PC-9 (cell line): ENCODE measurements at regions not wholly inside any gene's neighbourhood (a gene's known extent, or its start where the extent isn't known, plus 50 kb on each side); places are given as distances from the start of the nearest gene placed in this dataset.

Experiments
- BruUV-seq: library from RNA; stranded (reverse); fragments of 400-500 nt; replicated peaks from 2 replicates; lab custom pipeline; 2021; lab: Mats Ljungman, UMichigan
- CTCF ChIA-PET: fragments of 300-600 bp; sonication (Branson Sonifier 250); formaldehyde crosslinking; loops from one replicate; lab custom pipeline; 2022; ENCODE audit warnings: antibody characterized with exemption; lab: Charles Lee
- POLR2A ChIA-PET: fragments of 300-600 bp; sonication (Branson Sonifier 250); formaldehyde crosslinking; loops from one replicate; lab custom pipeline; 2022; ENCODE audit warnings: antibody characterized with exemption; ENCODE audit not compliant: unreplicated experiment; lab: Charles Lee
- DNase-seq, 2 experiments: peaks; one replicate each; pipeline versions ENCODE4 v3.0.0 to v3.0.0-alpha.2; 2015 to 2022; ENCODE audit warnings: mixed read lengths in 1 of 2
- H2AFZ ChIP-seq: fragments of 200-600 bp; sonication (generic); 2 replicates; pipeline ENCODE4 v1.8.1; 2017; ENCODE audit warnings: antibody characterized with exemption
- H3F3A ChIP-seq: fragments of 200-600 bp; sonication (generic); 2 replicates; pipeline ENCODE4 v1.8.1; 2017; ENCODE audit warnings: antibody characterized with exemption, mild to moderate bottlenecking, low read depth; ENCODE audit not compliant: insufficient read depth
- H3K27ac ChIP-seq: fragments of 200-600 bp; sonication (generic); 2 replicates; pipeline ENCODE4 v1.6.1; 2016; ENCODE audit warnings: mixed run types
- H3K27me3 ChIP-seq: fragments of 200-600 bp; sonication (generic); 2 replicates; pipeline ENCODE4 v1.6.1; 2016; ENCODE audit warnings: low read depth, mixed run types; ENCODE audit not compliant: insufficient read depth
- H3K36me3 ChIP-seq: fragments of 200-600 bp; sonication (generic); 2 replicates; pipeline ENCODE4 v1.6.1; 2016; ENCODE audit warnings: low read depth, mixed run types
- H3K4me1 ChIP-seq: fragments of 200-600 bp; sonication (generic); replicated peaks from 2 replicates; pipeline ENCODE4 v1.6.1; 2016; ENCODE audit warnings: mixed run types; ENCODE audit not compliant: insufficient read depth
- H3K4me2 ChIP-seq: fragments of 200-600 bp; sonication (generic); 2 replicates; pipeline ENCODE4 v1.6.1; 2017; ENCODE audit warnings: mixed run types
- H3K4me3 ChIP-seq: fragments of 200-600 bp; sonication (generic); 2 replicates; pipeline ENCODE4 v1.6.1; 2016; ENCODE audit warnings: mixed run types
- H3K79me2 ChIP-seq: fragments of 200-600 bp; sonication (generic); 2 replicates; pipeline ENCODE4 v1.6.1; 2017; ENCODE audit warnings: low read depth, mixed run types
- H3K9me2 ChIP-seq: fragments of 200-600 bp; sonication (generic); 2 replicates; pipeline ENCODE4 v1.8.1; 2017; ENCODE audit warnings: mild to moderate bottlenecking; ENCODE audit not compliant: insufficient read depth
- H3K9me3 ChIP-seq: fragments of 200-600 bp; sonication (generic); 2 replicates; pipeline ENCODE4 v1.8.1; 2016; ENCODE audit warnings: low read depth; ENCODE audit not compliant: insufficient read depth
- H4K20me1 ChIP-seq: fragments of 200-600 bp; sonication (generic); 2 replicates; pipeline ENCODE4 v1.8.1; 2017; ENCODE audit not compliant: insufficient read depth
- EZH2 ChIP-seq: fragments of 200-600 bp; sonication (generic); IDR thresholded peaks from 2 replicates; pipeline ENCODE4 v1.8.0; 2017; ENCODE audit warnings: antibody characterized with exemption, low read depth
- intact Hi-C: fragments of 100-400 bp; cut with micrococcal nuclease; formaldehyde crosslinking; loops from one replicate; pipeline ENCODE4 v1.10.0; 2022; ENCODE audit not compliant: unreplicated experiment
- TF ChIP-seq, protein P1 (sequence below): fragments of 200-600 bp; sonication (generic); conservative IDR thresholded peaks from 2 replicates; pipeline ENCODE4 v1.6.1; 2017; ENCODE audit warnings: mixed run types, antibody characterized with exemption, mild to moderate bottlenecking, moderate library complexity

DNA sequence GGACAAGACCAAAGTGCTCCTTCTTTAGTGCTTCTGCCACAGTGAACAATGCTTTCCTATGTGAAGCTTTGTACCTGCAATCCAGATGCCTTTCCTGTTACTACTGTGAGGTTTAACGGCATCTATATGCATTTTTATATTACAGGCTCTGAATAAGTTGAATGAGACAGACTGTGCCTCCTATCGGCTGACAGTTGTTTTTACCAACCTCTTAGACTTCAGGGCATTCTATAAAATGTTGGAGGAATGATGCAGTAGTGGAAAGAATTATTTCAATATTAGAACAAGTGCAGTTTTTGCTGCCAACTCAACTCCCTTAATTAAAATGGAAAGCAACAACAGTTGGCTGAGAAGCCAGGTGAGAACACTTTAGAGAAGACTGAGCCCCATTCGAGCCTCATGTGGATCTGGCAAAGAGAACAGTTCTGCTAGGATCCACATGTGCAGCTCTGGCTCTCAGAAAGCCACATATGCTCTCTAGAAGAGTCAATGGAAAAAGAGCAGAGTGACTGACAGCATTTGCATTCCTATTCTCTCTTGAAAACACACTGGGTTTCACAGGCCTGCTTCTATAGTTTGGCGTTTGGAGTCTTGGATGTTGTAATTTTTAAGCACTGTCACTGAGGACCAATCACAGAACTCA is 147.5 kb downstream of the LURAP1L start:
- ChIA-PET CTCF (no interaction called here), POLR2A (no interaction called here)
- Histone ChIP-seq H3K9me3 (no peaks in the 10 kb centered on the region), H3K36me3 (no peaks in the 10 kb centered on the region), H3K4me2 (no peak overlapping the region), H3K27ac (no peak overlapping the region), H3F3A (no peaks in the 10 kb centered on the region), H3K4me3 (no peak overlapping the region), H3K9me2 (no peaks in the 10 kb centered on the region), H2AFZ (no peak overlapping the region), H4K20me1 (no peaks in the 10 kb centered on the region), H3K4me1 (no peaks in the 10 kb centered on the region), H3K79me2 (no peaks in the 10 kb centered on the region), H3K27me3 (no peaks in the 10 kb centered on the region)
- intact Hi-C loops, result no loop called here
- no peak for DNase-seq
- TF ChIP-seq, protein P1, sequence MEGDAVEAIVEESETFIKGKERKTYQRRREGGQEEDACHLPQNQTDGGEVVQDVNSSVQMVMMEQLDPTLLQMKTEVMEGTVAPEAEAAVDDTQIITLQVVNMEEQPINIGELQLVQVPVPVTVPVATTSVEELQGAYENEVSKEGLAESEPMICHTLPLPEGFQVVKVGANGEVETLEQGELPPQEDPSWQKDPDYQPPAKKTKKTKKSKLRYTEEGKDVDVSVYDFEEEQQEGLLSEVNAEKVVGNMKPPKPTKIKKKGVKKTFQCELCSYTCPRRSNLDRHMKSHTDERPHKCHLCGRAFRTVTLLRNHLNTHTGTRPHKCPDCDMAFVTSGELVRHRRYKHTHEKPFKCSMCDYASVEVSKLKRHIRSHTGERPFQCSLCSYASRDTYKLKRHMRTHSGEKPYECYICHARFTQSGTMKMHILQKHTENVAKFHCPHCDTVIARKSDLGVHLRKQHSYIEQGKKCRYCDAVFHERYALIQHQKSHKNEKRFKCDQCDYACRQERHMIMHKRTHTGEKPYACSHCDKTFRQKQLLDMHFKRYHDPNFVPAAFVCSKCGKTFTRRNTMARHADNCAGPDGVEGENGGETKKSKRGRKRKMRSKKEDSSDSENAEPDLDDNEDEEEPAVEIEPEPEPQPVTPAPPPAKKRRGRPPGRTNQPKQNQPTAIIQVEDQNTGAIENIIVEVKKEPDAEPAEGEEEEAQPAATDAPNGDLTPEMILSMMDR, result no peak
- no peak for TF ChIP-seq EZH2
- no TSS peak for BruUV-seq

DNA sequence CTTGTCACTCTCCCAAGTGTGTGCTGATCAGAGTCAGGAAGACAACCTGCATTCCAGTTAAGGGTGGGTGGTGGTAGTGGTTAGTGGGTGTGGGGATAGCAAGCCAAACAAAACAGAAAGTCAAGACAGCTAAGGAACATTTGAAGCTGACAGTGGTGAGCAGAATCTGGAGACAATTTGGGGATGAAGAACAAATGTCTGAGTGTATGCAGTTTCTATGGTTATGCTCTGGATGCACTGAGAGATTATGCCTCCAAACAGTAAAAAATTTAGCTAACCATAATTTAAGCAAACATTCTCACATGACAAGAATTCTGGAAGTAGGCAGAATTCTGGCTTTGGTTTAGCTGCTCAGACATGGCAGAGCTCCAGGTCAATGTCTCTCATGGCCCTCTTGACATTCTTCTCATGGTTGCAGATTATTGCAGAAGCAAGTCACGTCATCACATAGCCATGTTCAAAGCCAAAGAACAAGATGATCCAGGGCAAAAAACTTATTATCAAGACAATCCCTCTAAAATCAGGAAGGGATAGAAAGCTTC is 148.7 kb downstream of the LURAP1L start:
- H3K9me2 ChIP-seq, result no peaks in the 10 kb centered on the region
- H3F3A ChIP-seq, result no peaks in the 10 kb centered on the region
- no peaks in the 10 kb centered on the region for H3K36me3 ChIP-seq
- DNase-seq, result no peak
- intact Hi-C loops, result no loop called here
- H3K4me3 ChIP-seq, result no peak overlapping the region
- ChIA-PET POLR2A (no interaction called here), CTCF (interaction anchor here (0.6 kb wide), 1 partner anchor 165 kb away, joined by 3 read pairs; no protein-coding TSS in a partner anchor)
- H3K79me2 ChIP-seq, result no peaks in the 10 kb centered on the region
- H3K9me3 ChIP-seq, result no peaks in the 10 kb centered on the region
- no peaks in the 10 kb centered on the region for H3K27me3 ChIP-seq
- no peaks in the 10 kb centered on the region for H3K4me1 ChIP-seq
- H2AFZ ChIP-seq, result no peak overlapping the region
- H4K20me1 ChIP-seq, result no peaks in the 10 kb centered on the region
- TF ChIP-seq EZH2, result no peak
- TF ChIP-seq, protein P1, result no peak
- no peak overlapping the region for H3K27ac ChIP-seq
- H3K4me2 ChIP-seq, result no peak overlapping the region
- no TSS peak for BruUV-seq

DNA sequence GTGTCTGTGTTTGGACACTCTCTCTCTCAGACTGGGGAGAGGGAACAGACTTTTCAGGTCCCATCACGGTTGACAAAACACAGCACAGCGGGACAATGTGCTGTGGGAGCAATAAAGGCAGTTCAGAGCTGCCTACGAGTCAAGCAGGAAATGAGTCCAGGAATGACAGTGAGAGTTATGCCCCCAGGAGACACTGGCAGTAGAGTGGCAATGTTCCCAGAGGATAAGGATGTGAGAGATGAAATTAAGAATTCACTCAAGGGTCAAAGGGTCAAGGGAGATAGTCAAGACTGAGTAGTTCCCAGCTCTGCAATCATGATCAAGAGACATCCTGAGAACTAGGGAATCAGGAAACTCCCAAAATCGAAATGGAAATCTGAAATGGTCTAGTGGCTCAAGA is 156.1 kb downstream of the LURAP1L start:
- H3K27ac ChIP-seq, result no peak overlapping the region

More for the DNA sequence above, 156.1 kb downstream of the LURAP1L start:
- Histone ChIP-seq H4K20me1 (no peaks in the 10 kb centered on the region), H3K36me3 (no peaks in the 10 kb centered on the region), H3K79me2 (no peaks in the 10 kb centered on the region), H3K4me2 (no peak overlapping the region), H2AFZ (no peak overlapping the region), H3F3A (no peaks in the 10 kb centered on the region), H3K9me2 (no peaks in the 10 kb centered on the region), H3K27me3 (no peaks in the 10 kb centered on the region), H3K4me3 (no peak overlapping the region), H3K9me3 (no peaks in the 10 kb centered on the region; the same call in 1 of the 2 replicates), H3K4me1 (peaks cover 6% of the 10 kb centered on the region; the same call in 1 of the 2 replicates)
- CTCF ChIA-PET, result no interaction called here
- DNase-seq, result no peak
- BruUV-seq, result no TSS peak
- POLR2A ChIA-PET, result no interaction called here
- intact Hi-C loops, result no loop called here
- no peak for TF ChIP-seq EZH2
